OCI-LY1 (cell line): ENCODE measurements at regions not wholly inside any gene's neighbourhood (a gene's known extent, or its start where the extent isn't known, plus 50 kb on each side); places are given as distances from the start of the nearest gene placed in this dataset.

Source experiments
- H2AFZ ChIP-seq: fragments of 200-600 bp; sonication (generic), shearing (Covaris generic); 2 replicates; pipeline ENCODE4 v1.6.0; 2014; ENCODE audit warnings: antibody characterized with exemption, mild to moderate bottlenecking, low read length
- H3F3A ChIP-seq: fragments of 200-600 bp; sonication (generic), shearing (Covaris generic); 2 replicates; pipeline ENCODE4 v1.6.0; 2014; ENCODE audit warnings: mild to moderate bottlenecking, antibody characterized with exemption, low read length, moderate library complexity; ENCODE audit not compliant: insufficient read depth
- H3K27ac ChIP-seq: fragments of 200-600 bp; sonication (generic); 2 replicates; pipeline ENCODE4 v1.5.1; 2014; ENCODE audit warnings: low read length, mixed run types, mild to moderate bottlenecking, low read depth; ENCODE audit not compliant: poor library complexity, severe bottlenecking
- H3K27me3 ChIP-seq: fragments of 200-600 bp; sonication (generic); 2 replicates; pipeline ENCODE4 v1.6.0; 2014; ENCODE audit warnings: antibody characterized with exemption, mild to moderate bottlenecking, low read length, moderate library complexity; ENCODE audit not compliant: insufficient read depth
- H3K36me3 ChIP-seq: fragments of 200-600 bp; sonication (generic); 2 replicates; pipeline ENCODE4 v1.6.1; 2014; ENCODE audit warnings: mild to moderate bottlenecking, antibody characterized with exemption, low read length, moderate library complexity, mixed read lengths; ENCODE audit not compliant: insufficient read depth
- H3K4me1 ChIP-seq: fragments of 200-600 bp; sonication (generic); 2 replicates; pipeline ENCODE4 v1.5.1; 2014; ENCODE audit warnings: mild to moderate bottlenecking, low read length, moderate library complexity; ENCODE audit not compliant: insufficient read depth, severe bottlenecking
- H3K4me2 ChIP-seq: fragments of 200-600 bp; sonication (generic), shearing (Covaris generic); 2 replicates; pipeline ENCODE4 v1.6.1; 2014; ENCODE audit warnings: low read length
- H3K4me3 ChIP-seq: fragments of 200-600 bp; sonication (generic); 2 replicates; pipeline ENCODE4 v1.5.1; 2014; ENCODE audit warnings: low read length, low read depth, mild to moderate bottlenecking, mixed read lengths; ENCODE audit not compliant: poor library complexity, severe bottlenecking
- H3K79me2 ChIP-seq: fragments of 200-600 bp; shearing (Covaris generic); 2 replicates; pipeline ENCODE4 v1.6.1; 2016; ENCODE audit warnings: mixed run types, low read length, mixed read lengths; ENCODE audit not compliant: insufficient read depth
- H3K9ac ChIP-seq: fragments of 200-600 bp; sonication (generic), shearing (Covaris generic); 2 replicates; pipeline ENCODE4 v1.6.1; 2014; ENCODE audit warnings: mild to moderate bottlenecking, low read length, mixed read lengths
- H3K9me2 ChIP-seq: fragments of 200-600 bp; sonication (generic), shearing (Covaris generic); 2 replicates; pipeline ENCODE4 v1.6.1; 2014; ENCODE audit warnings: low read depth, mild to moderate bottlenecking, low read length, mixed read lengths
- H3K9me3 ChIP-seq: fragments of 200-600 bp; shearing (Covaris generic); 2 replicates; pipeline ENCODE4 v1.6.1; 2014; ENCODE audit warnings: low read length, mixed read lengths
- H4K20me1 ChIP-seq: fragments of 200-600 bp; sonication (generic), shearing (Covaris generic); 2 replicates; pipeline ENCODE4 v1.6.0; 2016; ENCODE audit warnings: mild to moderate bottlenecking, low read length; ENCODE audit not compliant: insufficient read depth
- CTCF ChIP-seq: fragments of 200-600 bp; sonication (generic), shearing (Covaris generic); IDR thresholded peaks from 2 replicates; pipeline ENCODE4 v1.5.1; 2017; ENCODE audit warnings: mild to moderate bottlenecking, antibody characterized with exemption, low read length, moderate library complexity, mixed read lengths
- EZH2 ChIP-seq: fragments of 200-600 bp; sonication (generic), shearing (Covaris generic); IDR thresholded peaks from 2 replicates; pipeline ENCODE4 v1.8.0; 2017; ENCODE audit warnings: borderline replicate concordance, mixed run types, mild to moderate bottlenecking, antibody characterized with exemption, low read length, moderate library complexity, mixed read lengths

GRCh38 chr4:18180122-18180521 is 158.6 kb upstream of the LCORL start:
- Histone ChIP-seq H3K27ac (no peak overlapping the region), H3F3A (no peaks in the 10 kb centered on the region), H4K20me1 (no peaks in the 10 kb centered on the region), H3K79me2 (no peaks in the 10 kb centered on the region), H3K9me2 (no peaks in the 10 kb centered on the region), H3K27me3 (no peaks in the 10 kb centered on the region), H3K4me1 (no peaks in the 10 kb centered on the region), H3K9ac (no peak overlapping the region), H3K4me3 (no peak overlapping the region), H3K4me2 (no peak overlapping the region), H3K9me3 (no peaks in the 10 kb centered on the region), H2AFZ (no peak overlapping the region), H3K36me3 (no peaks in the 10 kb centered on the region)
- TF ChIP-seq EZH2: no peak
- no peak for TF ChIP-seq CTCF

DNA sequence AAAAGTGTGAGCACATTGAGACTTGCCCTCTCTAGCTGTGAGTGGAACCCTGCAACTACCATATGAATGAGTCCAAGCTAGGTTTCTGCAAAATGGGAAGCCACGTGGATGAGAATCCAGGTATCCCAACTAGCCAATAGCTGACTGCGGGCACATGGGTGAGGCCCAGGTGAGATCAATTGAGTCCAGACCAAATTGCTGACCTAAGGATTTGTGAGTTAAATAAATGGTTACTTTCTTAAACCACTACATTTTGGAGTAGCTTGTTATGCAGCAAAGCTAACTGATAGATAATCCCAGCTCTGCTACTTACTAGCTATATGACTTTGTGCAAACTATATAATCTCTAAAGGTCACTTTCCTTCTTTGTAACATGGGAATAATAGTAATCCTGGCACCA is 150.3 kb upstream of the LCORL start:
- Histone ChIP-seq H3K4me1 (no peaks in the 10 kb centered on the region), H3K9me2 (no peaks in the 10 kb centered on the region), H3K79me2 (no peaks in the 10 kb centered on the region), H2AFZ (no peak overlapping the region), H3K27ac (no peak overlapping the region), H3K36me3 (no peaks in the 10 kb centered on the region), H3K9me3 (no peaks in the 10 kb centered on the region), H4K20me1 (no peaks in the 10 kb centered on the region), H3F3A (no peaks in the 10 kb centered on the region), H3K4me3 (no peak overlapping the region), H3K4me2 (no peak overlapping the region), H3K9ac (no peak overlapping the region), H3K27me3 (no peaks in the 10 kb centered on the region)
- no peak for TF ChIP-seq CTCF
- no peak for TF ChIP-seq EZH2

GRCh38 chr4:18167831-18168230 is 146.3 kb upstream of the LCORL start:
- Histone ChIP-seq H3K9ac (no peak overlapping the region), H3K9me2 (no peaks in the 10 kb centered on the region), H3K36me3 (no peaks in the 10 kb centered on the region), H3F3A (no peaks in the 10 kb centered on the region), H3K27me3 (no peaks in the 10 kb centered on the region), H3K27ac (no peak overlapping the region), H3K79me2 (no peaks in the 10 kb centered on the region), H3K9me3 (no peaks in the 10 kb centered on the region), H3K4me2 (no peak overlapping the region), H2AFZ (no peak overlapping the region), H4K20me1 (no peaks in the 10 kb centered on the region), H3K4me1 (no peaks in the 10 kb centered on the region), H3K4me3 (no peak overlapping the region)
- no peak for TF ChIP-seq EZH2
- TF ChIP-seq CTCF: no peak
